NT2/D1 (cell line): ENCODE measurements at regions not wholly inside any gene's neighbourhood (a gene's known extent, or its start where the extent isn't known, plus 50 kb on each side); places are given as distances from the start of the nearest gene placed in this dataset.

Experiments
- SUZ12 ChIP-seq: IDR thresholded peaks from 2 replicates; pipeline ENCODE4 v1.6.1; 2011; ENCODE audit not compliant: insufficient read length, insufficient read depth; ENCODE audit errors: extremely low read depth
- YY1 ChIP-seq: IDR thresholded peaks from 2 replicates; pipeline ENCODE4 v1.6.1; 2011; ENCODE audit not compliant: insufficient read length, insufficient read depth
- ZNF274 ChIP-seq: IDR thresholded peaks from 2 replicates; pipeline ENCODE4 v1.6.1; 2011; ENCODE audit warnings: mild to moderate bottlenecking, low read depth, low read length

DNA sequence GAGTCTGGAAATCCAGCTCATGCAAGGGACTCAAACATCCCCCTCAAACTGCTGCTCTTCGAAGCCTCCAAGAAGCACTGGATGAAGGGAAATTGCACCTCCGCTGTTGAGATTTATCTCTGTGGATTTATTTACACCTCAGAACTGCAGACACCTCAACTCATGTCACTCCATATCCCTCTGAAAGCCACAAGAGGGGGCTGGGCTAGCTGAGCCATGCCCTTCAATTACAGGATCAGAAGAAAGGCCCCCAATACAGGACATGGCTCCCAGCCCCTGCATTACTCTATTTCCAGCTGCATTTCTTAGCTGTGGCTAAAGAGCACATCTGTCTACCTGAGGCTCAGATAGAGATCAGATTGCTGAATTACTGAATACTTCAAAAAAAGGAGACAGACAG, 103.1 kb upstream of the DYNLRB2 start:
- TF ChIP-seq ZNF274 (no peak), SUZ12 (no peak), YY1 (no peak)
